GM21515 (cell line): ENCODE measurements at regions not wholly inside any gene's neighbourhood (a gene's known extent, or its start where the extent isn't known, plus 50 kb on each side); places are given as distances from the start of the nearest gene placed in this dataset.

Source experiments
- ATAC-seq: cut with Tn5 transposase; IDR thresholded peaks from one replicate; pipeline ENCODE4 v1.9.1; 2021; ENCODE audit not compliant: unreplicated experiment

- no peak for ATAC-seq
Observed at GRCh38 chr3:83092521-83093221, 1331.2 kb upstream of the GBE1 start.

GRCh38 chr3:83076041-83076440, 1314.6 kb upstream of the GBE1 start:
- no peak for ATAC-seq

- ATAC-seq = no peak
Observed at GRCh38 chr3:83074485-83074884, 1313.0 kb upstream of the GBE1 start.

GRCh38 chr3:83065851-83066460, 1304.5 kb upstream of the GBE1 start:
- no peak for ATAC-seq

GRCh38 chr3:83063446-83063845, 1302.0 kb upstream of the GBE1 start:
- ATAC-seq = no peak

- no peak for ATAC-seq
Observed at GRCh38 chr3:83048556-83048955, 1287.1 kb upstream of the GBE1 start.

- no peak for ATAC-seq
Observed at GRCh38 chr3:83039422-83039821, 1278.0 kb upstream of the GBE1 start.

- ATAC-seq = no peak
Observed at GRCh38 chr3:83035704-83036010, 1274.2 kb upstream of the GBE1 start.

- no peak for ATAC-seq
Observed at GRCh38 chr3:83034806-83035703, 1273.6 kb upstream of the GBE1 start.

- ATAC-seq = no peak
Observed at GRCh38 chr3:83033133-83033532, 1271.7 kb upstream of the GBE1 start.

- ATAC-seq = no peak
Observed at GRCh38 chr3:83023086-83023485, 1261.6 kb upstream of the GBE1 start.

GRCh38 chr3:83011481-83011880, 1250.0 kb upstream of the GBE1 start:
- ATAC-seq = no peak

GRCh38 chr3:83003917-83004316, 1242.5 kb upstream of the GBE1 start:
- ATAC-seq = no peak

GRCh38 chr3:83002869-83003445, 1241.5 kb upstream of the GBE1 start:
- ATAC-seq = no peak

GRCh38 chr3:82999777-83000176, 1238.3 kb upstream of the GBE1 start:
- no peak for ATAC-seq

- ATAC-seq = no peak
Observed at GRCh38 chr3:82978368-82978767, 1216.9 kb upstream of the GBE1 start.

- no peak for ATAC-seq
Observed at GRCh38 chr3:82977871-82978270, 1216.4 kb upstream of the GBE1 start.

GRCh38 chr3:82973791-82974190, 1212.3 kb upstream of the GBE1 start:
- no peak for ATAC-seq

- ATAC-seq = no peak
Observed at GRCh38 chr3:82960379-82960778, 1198.9 kb upstream of the GBE1 start.

GRCh38 chr3:82957696-82958095, 1196.3 kb upstream of the GBE1 start:
- ATAC-seq = no peak

GRCh38 chr3:82957079-82957478, 1195.6 kb upstream of the GBE1 start:
- no peak for ATAC-seq

- ATAC-seq = no peak
Observed at GRCh38 chr3:82954486-82954885, 1193.0 kb upstream of the GBE1 start.
